Activated CD4-positive, alpha-beta T cell treated with anti-CD3 and anti-CD28 coated beads, Interleukin-2, amount 10 ng/mL, durations not matched to agents 7 days and 5 days (primary cell): ENCODE measurements at regions not wholly inside any gene's neighbourhood (a gene's known extent, or its start where the extent isn't known, plus 50 kb on each side); places are given as distances from the start of the nearest gene placed in this dataset.

Experiments
- CTCF ChIA-PET: fragments of 350-600 bp; sonication (Branson Sonifier 250); formaldehyde crosslinking; loops from one replicate; lab custom pipeline; 2021; ENCODE audit warnings: antibody characterized with exemption; lab: Charles Lee
- POLR2A ChIA-PET: fragments of 350-600 bp; sonication (Branson Sonifier 250); formaldehyde crosslinking; loops from one replicate; lab custom pipeline; 2021; ENCODE audit warnings: antibody characterized with exemption; lab: Charles Lee
- DNase-seq: peaks from one replicate; pipeline ENCODE4 v3.0.0-alpha.2; 2020
- H3K27ac Mint-ChIP-seq: one replicate; pipeline ENCODE4 v1.8.0; 2021; ENCODE audit warnings: mild to moderate bottlenecking, moderate library complexity, mixed read lengths
- H3K27me3 Mint-ChIP-seq: one replicate; pipeline ENCODE4 v1.8.0; 2021; ENCODE audit warnings: mixed read lengths
- H3K36me3 Mint-ChIP-seq: one replicate; pipeline ENCODE4 v1.8.0; 2021; ENCODE audit warnings: low read depth, mixed read lengths
- H3K4me1 Mint-ChIP-seq: one replicate; pipeline ENCODE4 v1.8.0; 2021; ENCODE audit warnings: mixed read lengths
- H3K4me3 Mint-ChIP-seq: one replicate; pipeline ENCODE4 v1.8.0; 2021; ENCODE audit warnings: mild to moderate bottlenecking, moderate library complexity, mixed read lengths
- H3K9me3 Mint-ChIP-seq: one replicate; pipeline ENCODE4 v1.8.0; 2021; ENCODE audit warnings: mixed read lengths

DNA sequence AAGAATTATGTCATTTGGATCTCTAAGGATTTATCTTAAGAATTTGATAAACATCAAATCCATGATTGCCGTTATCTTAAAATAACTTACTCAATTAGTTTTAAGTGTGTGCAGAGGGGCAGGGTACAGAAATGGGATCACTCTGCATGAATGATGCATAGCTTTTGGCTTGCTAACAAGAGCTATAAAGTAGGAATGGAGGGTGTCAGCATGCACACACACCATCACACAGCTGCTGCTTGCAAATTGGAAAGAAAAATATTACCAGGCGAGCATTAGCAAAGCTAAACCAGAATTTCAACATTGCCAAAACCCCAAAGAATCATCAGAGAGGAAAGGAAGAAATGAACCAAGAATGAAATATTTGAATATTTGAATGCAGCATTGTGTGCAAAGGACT is 580.6 kb downstream of the LMO7 start:
- H3K9me3 Mint-ChIP-seq = no peaks in the 10 kb centered on the region
- CTCF ChIA-PET = no interaction called here

DNA sequence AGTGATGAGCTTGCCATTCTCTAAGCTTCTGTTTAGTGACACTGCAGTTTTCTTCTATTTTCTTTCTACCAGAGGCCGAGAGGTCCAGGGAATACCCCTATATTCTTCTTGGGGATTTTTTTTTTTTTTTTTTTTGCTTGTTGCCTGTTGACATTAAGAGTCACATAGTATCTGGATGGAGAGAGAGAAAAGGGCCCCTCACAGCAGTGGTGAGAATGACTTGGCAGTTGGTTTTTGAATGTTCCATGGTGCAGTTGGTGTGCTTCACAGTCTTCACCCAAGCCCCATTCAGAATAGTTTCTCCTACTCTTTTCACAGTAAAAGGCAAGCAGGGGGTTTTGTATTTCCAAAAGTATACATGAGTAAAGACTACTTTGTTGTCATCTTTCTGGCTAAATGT is 577.9 kb downstream of the LMO7 start:
- Mint-ChIP-seq H3K36me3 (no peaks in the 10 kb centered on the region), H3K4me3 (no peak overlapping the region), H3K27ac (no peak overlapping the region), H3K9me3 (no peaks in the 10 kb centered on the region), H3K4me1 (no peaks in the 10 kb centered on the region), H3K27me3 (no peaks in the 10 kb centered on the region)
- DNase-seq = no peak
- ChIA-PET CTCF (no interaction called here), POLR2A (no interaction called here)

More for the DNA sequence above, 580.6 kb downstream of the LMO7 start:
- no peak for DNase-seq
- no peaks in the 10 kb centered on the region for H3K27me3 Mint-ChIP-seq
- no peaks in the 10 kb centered on the region for H3K36me3 Mint-ChIP-seq
- H3K27ac Mint-ChIP-seq = no peak overlapping the region
- H3K4me3 Mint-ChIP-seq = no peak overlapping the region
- H3K4me1 Mint-ChIP-seq = no peaks in the 10 kb centered on the region
- POLR2A ChIA-PET = no interaction called here

DNA sequence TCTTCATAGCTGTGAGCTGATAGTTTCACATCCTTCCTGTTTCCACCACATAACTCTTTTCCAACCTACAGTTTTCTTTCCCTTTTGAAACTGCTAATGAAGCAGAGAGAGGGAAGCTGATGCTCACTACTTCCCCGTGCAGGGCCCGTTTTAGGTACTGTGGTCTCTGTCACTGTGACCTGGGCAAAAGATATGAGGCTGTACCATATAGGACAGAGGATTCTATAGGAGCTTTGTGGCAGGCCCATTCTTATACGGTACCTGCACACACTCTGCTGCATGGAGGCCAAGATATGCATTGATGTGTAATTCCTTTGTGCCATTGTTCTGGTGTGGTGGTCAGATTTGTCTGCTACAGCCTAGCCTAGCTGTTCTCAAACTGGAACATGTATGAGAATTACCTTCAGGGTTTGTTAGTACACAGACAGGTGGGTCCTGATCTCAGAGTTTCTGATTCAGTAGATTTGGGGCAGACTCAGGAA is 577.3 kb downstream of the LMO7 start:
- no peak for DNase-seq
- H3K4me1 Mint-ChIP-seq = no peaks in the 10 kb centered on the region
- no peaks in the 10 kb centered on the region for H3K27me3 Mint-ChIP-seq
- POLR2A ChIA-PET = no interaction called here
- CTCF ChIA-PET = no interaction called here
- no peaks in the 10 kb centered on the region for H3K9me3 Mint-ChIP-seq
- H3K27ac Mint-ChIP-seq = no peak overlapping the region
- H3K4me3 Mint-ChIP-seq = no peak overlapping the region
- H3K36me3 Mint-ChIP-seq = no peaks in the 10 kb centered on the region

DNA sequence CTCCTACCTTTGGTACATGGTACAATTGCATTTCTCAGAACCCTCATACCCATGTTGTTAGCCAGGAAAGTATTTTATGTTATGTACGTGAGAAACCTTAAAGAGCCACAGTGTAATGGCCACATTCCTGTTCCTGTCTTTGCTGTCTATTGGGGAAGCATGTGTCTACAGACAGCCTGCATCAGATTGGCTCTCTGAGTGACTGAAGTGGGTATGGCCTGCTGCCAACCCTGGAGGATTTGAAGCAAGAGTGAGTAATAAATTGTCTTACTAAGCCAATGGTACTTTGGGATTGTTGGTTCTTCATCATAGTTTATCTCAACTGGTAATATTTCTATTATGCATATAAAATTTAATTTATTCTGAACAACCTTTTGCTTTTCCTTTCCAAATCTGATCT is 574.1 kb downstream of the LMO7 start:
- H3K4me3 Mint-ChIP-seq = no peak overlapping the region
- ChIA-PET CTCF (no interaction called here), POLR2A (no interaction called here)

DNA sequence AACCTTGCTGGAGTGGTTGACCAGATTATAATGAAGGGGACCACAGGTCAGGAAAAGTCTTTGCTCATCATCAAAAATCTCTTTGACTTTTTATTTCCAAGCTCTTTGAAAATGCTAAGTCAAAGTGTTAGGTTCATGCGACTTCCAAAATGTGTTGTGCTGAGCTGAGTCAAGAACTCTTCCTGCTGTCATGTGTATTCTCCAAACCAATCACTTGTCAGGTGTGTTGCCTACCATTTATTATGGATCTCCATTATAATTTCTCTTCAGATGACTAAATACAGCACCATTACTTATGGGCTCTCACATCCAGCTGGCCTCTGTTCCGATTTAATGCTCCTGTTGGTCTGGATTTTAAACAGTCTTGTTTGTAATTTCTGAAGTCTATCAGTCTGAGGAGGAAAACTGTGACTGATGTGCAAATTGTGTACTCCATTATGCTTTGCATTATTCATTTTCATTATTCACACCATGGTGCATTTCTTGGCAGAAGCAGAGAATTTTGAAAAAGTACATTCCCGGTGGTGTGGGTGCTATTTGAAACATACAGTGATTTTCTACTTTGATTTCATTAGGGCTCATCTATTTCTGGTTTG is 562.5 kb downstream of the LMO7 start:
- ChIA-PET CTCF (no interaction called here), POLR2A (no interaction called here)
- Mint-ChIP-seq H3K9me3 (no peaks in the 10 kb centered on the region), H3K36me3 (no peaks in the 10 kb centered on the region), H3K4me1 (no peaks in the 10 kb centered on the region), H3K27ac (no peak overlapping the region), H3K4me3 (no peak overlapping the region), H3K27me3 (no peaks in the 10 kb centered on the region)
- DNase-seq = no peak

More for the DNA sequence above, 574.1 kb downstream of the LMO7 start:
- Mint-ChIP-seq H3K27me3 (no peaks in the 10 kb centered on the region), H3K4me1 (no peaks in the 10 kb centered on the region), H3K27ac (no peak overlapping the region), H3K36me3 (no peaks in the 10 kb centered on the region), H3K9me3 (no peaks in the 10 kb centered on the region)
- DNase-seq = no peak

DNA sequence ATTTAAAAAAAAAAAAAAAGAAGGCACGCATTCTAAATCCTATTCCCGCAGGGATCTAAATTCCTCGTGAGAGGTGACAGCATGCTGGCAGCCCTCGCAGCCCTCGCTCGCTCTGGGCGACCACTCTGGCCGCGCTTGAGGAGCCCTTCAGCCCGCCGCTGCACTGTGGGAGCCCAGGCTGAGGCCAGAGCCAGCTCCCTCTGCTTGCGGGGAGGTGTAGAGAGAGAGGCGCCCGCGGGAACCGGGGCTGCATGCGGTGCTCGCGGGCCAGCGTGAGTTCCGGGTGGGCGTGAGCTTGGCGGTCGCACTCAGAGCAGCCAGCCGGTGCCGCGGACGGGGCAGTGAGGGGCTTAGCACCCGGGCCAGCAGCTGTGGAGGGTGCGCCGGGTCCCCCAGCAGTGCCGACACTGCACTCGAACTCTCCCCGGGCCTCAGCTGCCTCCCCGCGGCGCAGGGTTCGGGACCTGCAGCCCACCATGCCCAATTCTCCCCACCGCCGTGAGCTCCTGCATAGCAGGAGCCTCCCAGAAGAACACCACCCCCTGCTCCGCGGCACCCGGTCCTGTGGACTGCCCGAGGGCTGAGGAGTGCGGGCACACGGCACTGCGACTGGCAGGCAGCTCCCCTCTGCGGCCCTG is 553.9 kb downstream of the LMO7 start:
- ChIA-PET CTCF (interaction anchor here (0.6 kb wide), 1 partner anchor 863 kb away, joined by 3 read pairs; no protein-coding TSS in a partner anchor), POLR2A (no interaction called here)
- DNase-seq = no peak
- H3K4me3 Mint-ChIP-seq = no peak overlapping the region
- no peak overlapping the region for H3K27ac Mint-ChIP-seq
- no peaks in the 10 kb centered on the region for H3K9me3 Mint-ChIP-seq
- no peaks in the 10 kb centered on the region for H3K36me3 Mint-ChIP-seq
- no peaks in the 10 kb centered on the region for H3K27me3 Mint-ChIP-seq
- no peaks in the 10 kb centered on the region for H3K4me1 Mint-ChIP-seq

DNA sequence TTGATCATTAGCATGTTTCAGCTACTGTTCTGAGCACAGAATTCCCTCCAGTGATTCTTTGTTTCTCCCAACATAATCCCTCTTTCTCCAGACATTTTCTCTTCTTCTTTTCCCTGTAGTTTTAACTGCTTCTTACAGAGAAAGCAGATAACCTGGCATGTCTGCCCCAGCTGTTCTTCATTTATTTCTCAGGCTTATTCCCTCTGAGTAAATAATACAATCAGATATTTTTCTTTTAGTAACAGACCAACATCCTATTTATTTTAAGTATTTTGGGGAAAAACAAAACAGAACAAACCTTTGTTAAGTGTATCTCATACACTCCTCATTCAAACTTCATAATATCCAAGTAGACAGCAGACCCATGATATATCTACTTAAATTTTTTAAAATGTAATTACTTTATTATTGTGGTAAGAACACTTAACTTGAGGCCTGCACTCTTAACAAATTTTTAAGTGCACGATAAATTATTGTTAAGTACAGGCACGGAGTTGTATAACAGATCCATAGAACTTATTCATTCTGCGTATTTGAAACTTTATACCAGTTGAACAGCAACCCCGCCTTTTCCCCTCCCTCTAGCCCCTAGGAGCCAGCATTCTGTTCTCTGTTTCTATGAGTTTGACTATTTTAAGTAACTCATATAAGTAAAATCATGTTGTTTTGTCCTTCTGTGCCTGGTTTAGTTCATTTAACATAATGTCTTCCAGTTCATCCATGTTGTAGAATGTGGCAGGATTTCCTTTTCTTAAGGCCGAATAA is 540.0 kb downstream of the LMO7 start:
- CTCF ChIA-PET = no interaction called here
- Mint-ChIP-seq H3K4me3 (no peak overlapping the region), H3K27ac (no peak overlapping the region), H3K4me1 (no peaks in the 10 kb centered on the region), H3K36me3 (no peaks in the 10 kb centered on the region), H3K9me3 (no peaks in the 10 kb centered on the region), H3K27me3 (no peaks in the 10 kb centered on the region)
- no peak for DNase-seq
- POLR2A ChIA-PET = no interaction called here

DNA sequence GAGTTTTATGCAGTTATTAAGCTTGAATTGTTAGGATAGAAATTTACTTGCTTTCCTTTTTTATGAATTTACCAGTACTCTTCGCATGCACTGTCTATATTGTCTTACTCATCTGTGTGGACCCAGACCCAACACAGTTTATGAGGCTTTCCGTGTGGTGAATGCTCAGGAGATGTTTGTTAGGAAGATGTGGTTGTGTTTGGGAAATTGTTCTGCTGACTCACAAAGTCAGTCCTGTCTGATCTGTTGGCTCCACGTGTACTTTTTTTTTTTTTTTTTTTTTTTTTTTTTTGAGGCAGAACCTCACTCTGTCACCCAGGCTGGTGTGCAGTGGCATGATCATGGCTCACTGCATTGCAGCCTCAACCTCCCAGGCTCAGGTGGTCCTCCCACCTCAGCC is 532.5 kb downstream of the LMO7 start:
- no peak overlapping the region for H3K27ac Mint-ChIP-seq
- H3K27me3 Mint-ChIP-seq = no peaks in the 10 kb centered on the region
- POLR2A ChIA-PET = no interaction called here
- H3K4me3 Mint-ChIP-seq = no peak overlapping the region
- H3K36me3 Mint-ChIP-seq = no peaks in the 10 kb centered on the region
- DNase-seq = no peak
- CTCF ChIA-PET = no interaction called here
- no peaks in the 10 kb centered on the region for H3K9me3 Mint-ChIP-seq
- no peaks in the 10 kb centered on the region for H3K4me1 Mint-ChIP-seq

DNA sequence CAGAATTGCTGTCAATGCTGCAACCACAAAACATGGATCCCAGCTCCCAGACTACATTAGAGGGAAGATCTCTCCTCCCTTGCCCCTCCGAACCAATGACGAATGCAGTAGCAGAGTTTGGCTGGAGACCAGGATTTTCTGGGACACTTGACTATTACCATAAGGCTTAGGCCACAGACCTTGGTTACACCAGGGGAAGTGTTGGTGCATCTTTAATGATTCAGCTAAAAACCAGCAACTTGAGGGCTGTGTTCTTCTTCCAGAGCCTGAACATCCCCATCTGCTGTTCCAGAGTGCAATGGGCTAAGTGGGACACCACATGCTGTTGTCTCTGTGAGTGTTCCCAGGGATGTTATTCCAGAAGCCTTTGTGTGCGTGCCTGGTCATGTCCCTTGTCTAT is 528.2 kb downstream of the LMO7 start:
- no peaks in the 10 kb centered on the region for H3K4me1 Mint-ChIP-seq
- POLR2A ChIA-PET = no interaction called here

DNA sequence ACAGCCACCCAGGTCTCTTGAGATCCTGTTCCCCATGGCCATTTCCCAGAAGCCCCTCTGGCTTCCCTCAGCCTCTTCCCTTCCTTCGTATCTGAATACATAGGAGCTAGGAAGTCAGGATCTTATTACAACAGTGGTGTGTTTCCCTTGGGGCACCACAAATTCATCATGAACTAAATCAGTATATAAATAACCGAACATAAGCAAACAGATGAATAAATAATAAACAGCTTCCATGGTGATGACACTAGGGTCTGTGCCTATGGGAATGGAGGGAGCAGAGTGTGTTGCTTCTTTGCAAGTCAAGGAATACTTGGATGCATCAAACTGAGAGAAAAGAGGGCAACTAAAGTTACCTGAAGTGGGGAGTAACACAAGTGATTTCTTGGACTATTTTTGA is 527.6 kb downstream of the LMO7 start:
- Mint-ChIP-seq H3K27ac (no peak overlapping the region), H3K4me1 (no peaks in the 10 kb centered on the region), H3K9me3 (no peaks in the 10 kb centered on the region), H3K27me3 (no peaks in the 10 kb centered on the region), H3K36me3 (no peaks in the 10 kb centered on the region), H3K4me3 (no peak overlapping the region)
- CTCF ChIA-PET = no interaction called here
- DNase-seq = no peak
- POLR2A ChIA-PET = no interaction called here

More for the DNA sequence above, 528.2 kb downstream of the LMO7 start:
- Mint-ChIP-seq H3K27ac (no peak overlapping the region), H3K4me3 (no peak overlapping the region), H3K36me3 (no peaks in the 10 kb centered on the region), H3K9me3 (no peaks in the 10 kb centered on the region), H3K27me3 (no peaks in the 10 kb centered on the region)
- CTCF ChIA-PET = no interaction called here
- no peak for DNase-seq

DNA sequence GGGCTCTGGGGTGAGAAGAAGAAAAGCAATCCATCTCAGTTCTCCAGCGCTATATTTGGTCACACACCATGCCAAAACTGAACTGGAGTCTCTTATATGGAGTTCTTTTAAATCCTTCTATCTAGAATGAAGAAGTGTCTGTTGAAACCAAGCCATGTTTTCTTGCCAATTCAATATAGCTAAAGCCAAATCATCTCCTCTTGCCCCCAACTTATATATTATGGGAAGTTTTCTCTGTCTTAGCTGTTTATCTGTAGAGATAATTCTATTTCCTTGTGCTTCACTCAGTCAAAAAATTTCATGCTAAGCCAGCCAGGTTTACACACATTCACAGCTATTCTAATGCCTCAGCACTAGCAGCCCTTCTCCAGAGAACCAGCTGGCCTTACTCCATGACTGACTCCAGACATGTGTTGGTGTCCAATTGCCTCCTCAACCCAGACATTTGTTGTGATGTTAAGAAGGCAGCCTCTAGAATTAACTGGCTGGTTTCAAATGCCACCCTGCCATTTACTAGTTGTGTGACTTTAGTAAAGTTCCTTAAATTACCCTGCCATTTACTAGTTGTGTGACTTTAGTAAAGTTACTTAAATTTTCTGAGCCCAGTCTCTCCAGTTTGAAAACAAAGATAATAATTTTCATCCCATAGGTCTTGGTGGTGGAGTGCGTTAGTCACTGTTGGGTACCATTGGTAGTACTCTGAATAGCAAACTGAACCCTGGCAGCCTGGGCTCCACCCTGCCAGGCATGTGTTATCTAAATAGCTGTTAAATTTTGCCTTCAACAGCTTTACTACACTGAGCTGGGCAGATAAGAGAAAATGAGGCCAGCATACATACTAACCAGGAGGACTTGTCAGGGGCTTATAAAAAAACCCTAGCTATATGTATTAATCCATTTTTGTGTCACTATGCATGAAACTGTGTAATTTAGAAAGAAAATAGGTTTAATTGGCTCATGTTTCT is 525.1 kb downstream of the LMO7 start:
- Mint-ChIP-seq H3K4me3 (no peak overlapping the region), H3K9me3 (no peaks in the 10 kb centered on the region), H3K4me1 (no peaks in the 10 kb centered on the region), H3K27ac (no peak overlapping the region), H3K36me3 (no peaks in the 10 kb centered on the region), H3K27me3 (no peaks in the 10 kb centered on the region)
- CTCF ChIA-PET = interaction anchor here (0.6 kb wide), 1 partner anchor 819 kb away, joined by 3 read pairs; no protein-coding TSS in a partner anchor
- no peak for DNase-seq
- POLR2A ChIA-PET = no interaction called here

DNA sequence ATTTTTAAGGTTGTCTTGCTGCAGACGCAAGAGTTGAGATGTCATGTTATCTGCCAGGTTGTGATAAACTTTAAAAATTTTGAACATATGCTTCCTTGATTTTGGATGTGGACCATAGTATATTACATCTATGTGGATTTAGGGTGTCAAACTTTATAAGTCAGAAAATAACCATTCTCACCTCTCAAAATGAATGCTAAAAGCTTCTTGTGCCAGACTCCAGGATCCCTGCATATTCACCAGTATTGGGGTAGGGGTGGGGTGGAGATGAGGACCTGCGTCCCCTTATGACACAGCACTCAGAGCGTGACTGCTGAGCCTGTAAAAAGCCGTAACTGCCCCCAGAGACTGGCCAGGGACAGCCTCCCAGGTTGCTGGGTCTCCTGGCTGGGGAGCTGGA is 524.4 kb downstream of the LMO7 start:
- DNase-seq = no peak
- Mint-ChIP-seq H3K36me3 (no peaks in the 10 kb centered on the region), H3K4me3 (no peak overlapping the region), H3K27ac (no peak overlapping the region), H3K4me1 (no peaks in the 10 kb centered on the region), H3K27me3 (no peaks in the 10 kb centered on the region), H3K9me3 (no peaks in the 10 kb centered on the region)
- ChIA-PET POLR2A (no interaction called here), CTCF (no interaction called here)
